ENCODE measurements at regions not wholly inside any gene's neighbourhood (a gene's known extent, or its start where the extent isn't known, plus 50 kb on each side); places are given as distances from the start of the nearest gene placed in this dataset.

DNA sequence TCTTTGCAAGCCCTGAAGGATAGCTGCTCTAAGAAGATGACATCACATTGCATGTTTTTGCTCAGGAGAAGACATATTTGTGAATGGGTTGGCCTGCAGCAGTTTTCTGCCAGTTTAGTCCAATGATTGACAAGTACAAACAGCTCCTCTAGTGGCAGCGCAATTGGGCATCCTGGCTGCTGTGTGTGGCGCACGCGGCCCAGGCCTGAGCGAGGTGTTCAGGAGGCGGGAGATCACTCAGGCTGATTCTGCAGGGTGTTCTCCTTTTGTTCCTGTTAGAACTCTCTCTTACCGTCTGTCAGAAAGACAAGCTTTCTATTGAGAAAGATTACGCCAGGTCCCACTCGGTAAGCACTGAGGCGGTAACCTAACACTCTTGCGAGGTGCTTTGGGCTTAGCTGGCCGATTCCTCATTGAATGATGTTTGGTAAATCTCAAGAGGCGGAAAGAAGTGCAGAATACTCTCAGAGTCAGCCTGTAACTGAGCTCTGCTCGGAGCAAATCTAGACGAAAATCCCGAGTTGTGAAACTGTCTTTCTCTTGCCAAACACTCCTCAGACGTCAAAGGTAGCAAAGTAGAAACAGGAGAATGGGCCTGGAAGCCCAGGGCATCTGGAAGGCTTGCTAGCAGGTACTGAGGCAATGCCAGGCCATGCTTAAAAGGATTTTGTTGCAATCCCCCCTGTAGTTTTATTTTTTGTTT, 219.2 kb upstream of the BMPER start:
- TF ChIP-seq, protein P1, sequence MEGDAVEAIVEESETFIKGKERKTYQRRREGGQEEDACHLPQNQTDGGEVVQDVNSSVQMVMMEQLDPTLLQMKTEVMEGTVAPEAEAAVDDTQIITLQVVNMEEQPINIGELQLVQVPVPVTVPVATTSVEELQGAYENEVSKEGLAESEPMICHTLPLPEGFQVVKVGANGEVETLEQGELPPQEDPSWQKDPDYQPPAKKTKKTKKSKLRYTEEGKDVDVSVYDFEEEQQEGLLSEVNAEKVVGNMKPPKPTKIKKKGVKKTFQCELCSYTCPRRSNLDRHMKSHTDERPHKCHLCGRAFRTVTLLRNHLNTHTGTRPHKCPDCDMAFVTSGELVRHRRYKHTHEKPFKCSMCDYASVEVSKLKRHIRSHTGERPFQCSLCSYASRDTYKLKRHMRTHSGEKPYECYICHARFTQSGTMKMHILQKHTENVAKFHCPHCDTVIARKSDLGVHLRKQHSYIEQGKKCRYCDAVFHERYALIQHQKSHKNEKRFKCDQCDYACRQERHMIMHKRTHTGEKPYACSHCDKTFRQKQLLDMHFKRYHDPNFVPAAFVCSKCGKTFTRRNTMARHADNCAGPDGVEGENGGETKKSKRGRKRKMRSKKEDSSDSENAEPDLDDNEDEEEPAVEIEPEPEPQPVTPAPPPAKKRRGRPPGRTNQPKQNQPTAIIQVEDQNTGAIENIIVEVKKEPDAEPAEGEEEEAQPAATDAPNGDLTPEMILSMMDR (IDR thresholded peaks at IDR 0.05 in 2 of 3, conservative IDR thresholded peaks at IDR 0.05 in 1 of 3; ENCODE audit: borderline replicate concordance in 1 of 3, insufficient read depth in 1 of 3, low read depth in 2 of 3, low read length in 2 of 3): peak in 2 of 3 experiments; percentile 17 to 36; a peak in 2 of 6 replicates
- no peak for TF ChIP-seq SP1 (IDR thresholded peaks at IDR 0.05; ENCODE audit: low read depth)
- no peak for TF ChIP-seq EZH2 (IDR thresholded peaks at IDR 0.05)

All from HCT116 (cell line).